ENCODE measurements at regions not wholly inside any gene's neighbourhood (a gene's known extent, or its start where the extent isn't known, plus 50 kb on each side); places are given as distances from the start of the nearest gene placed in this dataset.

DNA sequence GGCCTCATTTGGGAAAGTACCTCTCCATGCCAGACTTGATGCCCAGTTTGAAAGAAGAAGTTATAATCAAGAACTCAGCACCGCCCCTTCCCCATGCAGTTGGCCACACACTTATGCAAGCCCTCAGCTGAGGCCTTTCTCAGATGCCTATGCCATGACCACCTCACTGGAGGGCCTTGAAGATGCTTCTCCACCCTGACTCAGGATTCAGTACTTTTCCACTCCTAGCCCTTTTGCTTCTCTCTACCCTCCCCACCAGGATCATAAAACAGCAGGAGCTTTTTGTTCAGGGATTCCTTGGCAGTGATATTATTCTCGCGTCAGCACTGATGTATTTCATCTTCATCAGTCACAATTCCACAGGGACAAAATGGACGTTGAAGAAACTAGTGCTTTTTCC, 313.5 kb downstream of the PYDC2 start:
- TF ChIP-seq, protein P1, sequence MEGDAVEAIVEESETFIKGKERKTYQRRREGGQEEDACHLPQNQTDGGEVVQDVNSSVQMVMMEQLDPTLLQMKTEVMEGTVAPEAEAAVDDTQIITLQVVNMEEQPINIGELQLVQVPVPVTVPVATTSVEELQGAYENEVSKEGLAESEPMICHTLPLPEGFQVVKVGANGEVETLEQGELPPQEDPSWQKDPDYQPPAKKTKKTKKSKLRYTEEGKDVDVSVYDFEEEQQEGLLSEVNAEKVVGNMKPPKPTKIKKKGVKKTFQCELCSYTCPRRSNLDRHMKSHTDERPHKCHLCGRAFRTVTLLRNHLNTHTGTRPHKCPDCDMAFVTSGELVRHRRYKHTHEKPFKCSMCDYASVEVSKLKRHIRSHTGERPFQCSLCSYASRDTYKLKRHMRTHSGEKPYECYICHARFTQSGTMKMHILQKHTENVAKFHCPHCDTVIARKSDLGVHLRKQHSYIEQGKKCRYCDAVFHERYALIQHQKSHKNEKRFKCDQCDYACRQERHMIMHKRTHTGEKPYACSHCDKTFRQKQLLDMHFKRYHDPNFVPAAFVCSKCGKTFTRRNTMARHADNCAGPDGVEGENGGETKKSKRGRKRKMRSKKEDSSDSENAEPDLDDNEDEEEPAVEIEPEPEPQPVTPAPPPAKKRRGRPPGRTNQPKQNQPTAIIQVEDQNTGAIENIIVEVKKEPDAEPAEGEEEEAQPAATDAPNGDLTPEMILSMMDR (IDR thresholded peaks at IDR 0.05): no peak
- TF ChIP-seq POLR2AphosphoS5 (IDR thresholded peaks at IDR 0.05): no peak

All from esophagus muscularis mucosa (tissue), 3 donors.